MCF 10A (cell line): ENCODE measurements at regions not wholly inside any gene's neighbourhood (a gene's known extent, or its start where the extent isn't known, plus 50 kb on each side); places are given as distances from the start of the nearest gene placed in this dataset.

ENCODE experiments used
- BruUV-seq: library from RNA; stranded (reverse); fragments of 400-500 nt; replicated peaks from 2 replicates; lab custom pipeline; 2021; lab: Mats Ljungman, UMichigan
- CTCF ChIA-PET: fragments of 300-600 bp; sonication (Branson Sonifier 250); formaldehyde crosslinking; extraction: SDS; loops from one replicate; lab custom pipeline; 2021; ENCODE audit warnings: antibody characterized with exemption, inconsistent platforms; lab: Yijun Ruan, JAX
- POLR2A ChIA-PET: fragments of 300-600, 350-650 bp; sonication (Branson Sonifier 250); formaldehyde crosslinking; extraction: SDS; loops from one replicate; lab custom pipeline; 2020; ENCODE audit warnings: antibody characterized with exemption, inconsistent platforms; lab: Yijun Ruan, JAX
- DNase-seq: peaks from one replicate; pipeline ENCODE4 v3.0.0-alpha.2; 2018; ENCODE audit not compliant: unreplicated experiment
- H3K27ac Mint-ChIP-seq: one replicate; pipeline ENCODE4 v1.8.0; 2022; ENCODE audit warnings: mild to moderate bottlenecking, low read depth, mixed read lengths; ENCODE audit not compliant: unreplicated experiment
- H3K27me3 Mint-ChIP-seq: one replicate; pipeline ENCODE4 v1.8.0; 2022; ENCODE audit warnings: mixed read lengths; ENCODE audit not compliant: insufficient read depth, unreplicated experiment
- H3K36me3 Mint-ChIP-seq: one replicate; pipeline ENCODE4 v1.8.0; 2022; ENCODE audit warnings: mild to moderate bottlenecking, moderate library complexity, mixed read lengths; ENCODE audit not compliant: insufficient read depth, unreplicated experiment
- H3K4me1 Mint-ChIP-seq: one replicate; pipeline ENCODE4 v1.8.0; 2022; ENCODE audit warnings: mixed read lengths; ENCODE audit not compliant: insufficient read depth, unreplicated experiment
- H3K4me3 Mint-ChIP-seq: one replicate; pipeline ENCODE4 v1.8.0; 2022; ENCODE audit warnings: mild to moderate bottlenecking, moderate library complexity, mixed read lengths; ENCODE audit not compliant: unreplicated experiment
- H3K9me3 Mint-ChIP-seq: one replicate; pipeline ENCODE4 v1.8.0; 2022; ENCODE audit warnings: mixed read lengths; ENCODE audit not compliant: unreplicated experiment
- intact Hi-C: fragments of 100-400 bp; cut with micrococcal nuclease; formaldehyde crosslinking; loops from 2 replicates; pipeline ENCODE4 v1.14.1; 2022
- TF ChIP-seq, protein P1 (sequence below): fragments of 200-600 bp; IDR thresholded peaks from one replicate; pipeline ENCODE4 v1.8.0; 2022; ENCODE audit warnings: antibody characterized with exemption, mild to moderate bottlenecking; ENCODE audit not compliant: unreplicated experiment

GRCh38 chr7:138176060-138176459 lies 99.8 kb downstream of the AKR1D1 start:
- Mint-ChIP-seq H3K27me3 (no peaks in the 10 kb centered on the region), H3K4me1 (no peaks in the 10 kb centered on the region), H3K36me3 (no peaks in the 10 kb centered on the region), H3K27ac (no peak overlapping the region), H3K9me3 (peaks cover 15% of the 10 kb centered on the region), H3K4me3 (no peak overlapping the region)
- TF ChIP-seq, protein P1, sequence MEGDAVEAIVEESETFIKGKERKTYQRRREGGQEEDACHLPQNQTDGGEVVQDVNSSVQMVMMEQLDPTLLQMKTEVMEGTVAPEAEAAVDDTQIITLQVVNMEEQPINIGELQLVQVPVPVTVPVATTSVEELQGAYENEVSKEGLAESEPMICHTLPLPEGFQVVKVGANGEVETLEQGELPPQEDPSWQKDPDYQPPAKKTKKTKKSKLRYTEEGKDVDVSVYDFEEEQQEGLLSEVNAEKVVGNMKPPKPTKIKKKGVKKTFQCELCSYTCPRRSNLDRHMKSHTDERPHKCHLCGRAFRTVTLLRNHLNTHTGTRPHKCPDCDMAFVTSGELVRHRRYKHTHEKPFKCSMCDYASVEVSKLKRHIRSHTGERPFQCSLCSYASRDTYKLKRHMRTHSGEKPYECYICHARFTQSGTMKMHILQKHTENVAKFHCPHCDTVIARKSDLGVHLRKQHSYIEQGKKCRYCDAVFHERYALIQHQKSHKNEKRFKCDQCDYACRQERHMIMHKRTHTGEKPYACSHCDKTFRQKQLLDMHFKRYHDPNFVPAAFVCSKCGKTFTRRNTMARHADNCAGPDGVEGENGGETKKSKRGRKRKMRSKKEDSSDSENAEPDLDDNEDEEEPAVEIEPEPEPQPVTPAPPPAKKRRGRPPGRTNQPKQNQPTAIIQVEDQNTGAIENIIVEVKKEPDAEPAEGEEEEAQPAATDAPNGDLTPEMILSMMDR: no peak
- DNase-seq: no peak
- ChIA-PET POLR2A (no interaction called here), CTCF (no interaction called here)
- intact Hi-C loops: no loop called here
- no TSS peak for BruUV-seq

GRCh38 chr7:138184191-138184590 lies 107.9 kb downstream of the AKR1D1 start:
- TF ChIP-seq, protein P1: no peak
- DNase-seq: no peak
- Mint-ChIP-seq H3K4me3 (no peak overlapping the region), H3K36me3 (no peaks in the 10 kb centered on the region), H3K27ac (no peak overlapping the region), H3K27me3 (no peaks in the 10 kb centered on the region), H3K4me1 (peaks cover 6% of the 10 kb centered on the region), H3K9me3 (peaks cover 15% of the 10 kb centered on the region)
- ChIA-PET POLR2A (no interaction called here), CTCF (interaction anchor here (1.2 kb wide), 1 partner anchor 40 kb away, joined by 3 read pairs; no protein-coding TSS in a partner anchor)
- no TSS peak for BruUV-seq
- intact Hi-C loops: no loop called here

DNA sequence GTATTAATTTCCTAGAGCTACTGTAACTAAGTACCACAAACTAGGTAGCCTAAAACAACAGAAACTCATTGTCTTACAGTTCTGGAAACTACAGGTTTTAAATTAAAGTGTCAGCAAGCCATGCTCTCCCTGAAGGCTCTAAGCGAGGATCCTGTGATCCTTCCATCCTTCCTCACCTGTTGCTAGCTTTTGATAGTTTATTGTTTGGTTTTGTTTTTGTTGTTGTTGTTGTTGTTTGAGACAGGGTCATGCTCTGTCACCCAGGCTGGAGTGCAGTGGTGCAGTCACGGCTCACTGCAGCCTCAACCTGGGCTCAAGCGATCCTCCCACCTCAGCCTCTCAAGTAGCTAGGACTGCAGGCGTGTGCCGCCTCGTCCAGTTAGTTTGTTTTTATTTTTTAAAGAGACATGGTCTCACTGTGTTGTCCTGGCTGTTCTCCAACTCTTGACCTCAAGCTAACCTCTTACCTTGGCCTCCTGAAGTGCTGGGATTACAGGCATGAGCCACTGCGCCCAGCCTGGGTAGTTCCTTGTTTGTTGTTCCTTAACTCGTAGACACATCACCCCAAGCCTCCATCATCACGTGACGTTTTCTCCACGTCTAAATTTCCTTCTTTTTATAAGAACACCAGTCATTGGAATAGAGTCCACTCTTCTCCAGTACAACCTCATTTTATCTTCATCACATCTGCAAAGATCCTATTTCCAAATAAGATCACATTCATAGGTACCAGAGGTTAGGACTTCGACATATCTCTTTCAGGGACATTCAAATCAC lies 109.1 kb downstream of the AKR1D1 start:
- intact Hi-C loops: no loop called here
- no peak for DNase-seq
- Mint-ChIP-seq H3K36me3 (no peaks in the 10 kb centered on the region), H3K27ac (no peak overlapping the region), H3K9me3 (peaks cover 15% of the 10 kb centered on the region), H3K4me1 (peaks cover 6% of the 10 kb centered on the region), H3K27me3 (no peaks in the 10 kb centered on the region), H3K4me3 (no peak overlapping the region)
- TF ChIP-seq, protein P1: no peak
- no TSS peak for BruUV-seq
- ChIA-PET CTCF (interaction anchor here (0.7 to 0.8 kb wide), 2 partner anchors 22 kb away, joined by 3 read pairs; no protein-coding TSS in a partner anchor), POLR2A (interaction anchor here (0.7 to 0.8 kb wide), 2 partner anchors 49 to 248 kb away, joined by 3 to 4 read pairs; no protein-coding TSS in a partner anchor)

DNA sequence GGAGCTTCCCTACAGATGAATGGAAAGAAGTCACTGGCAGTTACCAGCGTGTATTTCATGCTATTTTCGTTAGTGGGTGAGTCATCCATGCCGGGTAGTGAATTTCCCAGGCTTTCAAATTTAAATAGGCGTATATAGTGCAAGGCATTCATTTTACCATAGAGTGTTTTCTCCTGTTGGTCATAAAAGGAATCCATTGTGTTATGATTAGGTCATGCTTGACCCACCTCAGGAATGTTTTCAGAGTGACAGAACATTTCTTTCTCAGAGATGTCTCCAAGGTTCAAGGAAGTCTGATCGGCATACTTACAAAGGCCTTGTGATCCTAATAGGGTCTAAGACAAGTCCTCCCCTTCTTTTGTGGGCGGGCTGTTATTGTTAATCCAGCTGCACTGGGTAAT lies 110.7 kb downstream of the AKR1D1 start:
- Mint-ChIP-seq H3K36me3 (no peaks in the 10 kb centered on the region), H3K4me1 (peaks cover 6% of the 10 kb centered on the region), H3K9me3 (peaks cover 15% of the 10 kb centered on the region), H3K27ac (no peak overlapping the region), H3K4me3 (no peak overlapping the region), H3K27me3 (no peaks in the 10 kb centered on the region)
- intact Hi-C loops: no loop called here
- ChIA-PET POLR2A (no interaction called here), CTCF (interaction anchor here (0.6 kb wide), 1 partner anchor 267 kb away, joined by 5 read pairs; no protein-coding TSS in a partner anchor)
- DNase-seq: peak; percentile 50
- TF ChIP-seq, protein P1: no peak
- BruUV-seq: no TSS peak
